CD4-positive, alpha-beta T cell (primary cell): ENCODE measurements at regions not wholly inside any gene's neighbourhood (a gene's known extent, or its start where the extent isn't known, plus 50 kb on each side); places are given as distances from the start of the nearest gene placed in this dataset.

Experiments used
- ATAC-seq: fragments of 200-7000 bp; cut with Tn5 transposase; one replicate; pipeline ENCODE4 v1.10.0; 2022; ENCODE audit warnings: mild to moderate bottlenecking; ENCODE audit not compliant: poor library complexity
- CTCF ChIA-PET: fragments of 350-600 bp; sonication (Branson Sonifier 250); formaldehyde crosslinking; loops from one replicate; lab custom pipeline; 2021; ENCODE audit warnings: antibody characterized with exemption, inconsistent platforms; lab: Charles Lee
- POLR2A ChIA-PET: fragments of 350-600 bp; sonication (Branson Sonifier 250); formaldehyde crosslinking; loops from one replicate; lab custom pipeline; 2021; ENCODE audit warnings: antibody characterized with exemption, inconsistent platforms; lab: Charles Lee
- DNase-seq, 14 experiments: peaks; one replicate each; pipeline ENCODE4 v3.0.0-alpha.2; 2013 to 2020; ENCODE audit warnings: mixed read lengths in 2 of 14
- H3K27ac ChIP-seq, 2 donors: one replicate each; pipeline versions ENCODE4 v1.5.1 to v1.7.0; 2013; ENCODE audit warnings: low read length in 2 of 2, low read depth in 1 of 2, mild to moderate bottlenecking in 1 of 2
- H3K27me3 ChIP-seq, 2 experiments: 1 replicate in 1 of 2; 2 replicates in 1 of 2; pipeline versions ENCODE4 v1.6.1 to v1.7.0; 2013; ENCODE audit warnings: low read length in 2 of 2, control low read depth in 1 of 2, mild to moderate bottlenecking in 1 of 2, moderate library complexity in 1 of 2; ENCODE audit not compliant: insufficient read depth in 2 of 2, control insufficient read depth in 1 of 2
- H3K36me3 ChIP-seq: one replicate; pipeline ENCODE4 v1.6.1; 2013; ENCODE audit warnings: low read length, control low read depth; ENCODE audit not compliant: insufficient read depth
- H3K4me1 ChIP-seq: one replicate; pipeline ENCODE4 v1.6.1; 2013; ENCODE audit warnings: low read length, control low read depth; ENCODE audit not compliant: insufficient read depth
- H3K4me3 ChIP-seq: one replicate; pipeline ENCODE4 v1.5.1; 2013; ENCODE audit warnings: mild to moderate bottlenecking, low read length, moderate library complexity
- H3K9me3 ChIP-seq, 2 experiments: 1 replicate in 1 of 2; 2 replicates in 1 of 2; pipeline versions ENCODE4 v1.6.1 to v1.7.0; 2013; ENCODE audit warnings: low read length in 2 of 2, mild to moderate bottlenecking in 2 of 2, control low read depth in 1 of 2, moderate library complexity in 1 of 2; ENCODE audit not compliant: control insufficient read depth in 1 of 2, insufficient read depth in 1 of 2
- H3K27ac Mint-ChIP-seq: one replicate; pipeline ENCODE4 v1.8.0; 2020; ENCODE audit warnings: mixed read lengths
- H3K27me3 Mint-ChIP-seq: one replicate; pipeline ENCODE4 v1.8.0; 2021; ENCODE audit warnings: mixed read lengths
- H3K36me3 Mint-ChIP-seq: one replicate; pipeline ENCODE4 v1.8.0; 2021; ENCODE audit warnings: low read depth, mixed read lengths
- H3K4me1 Mint-ChIP-seq: one replicate; pipeline ENCODE4 v1.8.0; 2021; ENCODE audit warnings: low read depth, mixed read lengths
- H3K4me3 Mint-ChIP-seq: one replicate; pipeline ENCODE4 v1.8.0; 2020; ENCODE audit warnings: mild to moderate bottlenecking, mixed read lengths
- H3K9me3 Mint-ChIP-seq: one replicate; pipeline ENCODE4 v1.8.0; 2020; ENCODE audit warnings: mixed read lengths
- CTCF ChIP-seq: fragments of 200-600 bp; IDR thresholded peaks from one replicate; pipeline ENCODE4 v1.8.0; 2022; ENCODE audit warnings: antibody characterized with exemption, mild to moderate bottlenecking
- intact Hi-C, 2 experiments: fragments of 100-400 bp; cut with DNase I in 1 of 2; cut with micrococcal nuclease in 1 of 2; formaldehyde crosslinking; loops; one replicate each; pipeline versions ENCODE4 v1.15.1 to v1.9.0; 2023 to 2025; cut with DNase I, micrococcal nuclease

- H3K4me1 ChIP-seq, result no peaks in the 10 kb centered on the region
- H3K27ac ChIP-seq, result no peak overlapping the region
- TF ChIP-seq CTCF, result no peak
- Mint-ChIP-seq H3K27ac (no peak overlapping the region), H3K4me1 (no peaks in the 10 kb centered on the region), H3K4me3 (no peak overlapping the region), H3K36me3 (no peaks in the 10 kb centered on the region), H3K27me3 (peaks cover 37% of the 10 kb centered on the region), H3K9me3 (no peaks in the 10 kb centered on the region)
- no peaks in the 10 kb centered on the region for H3K9me3 ChIP-seq
- H3K36me3 ChIP-seq, result no peaks in the 10 kb centered on the region
- CTCF ChIA-PET, result no interaction called here
- DNase-seq, result no peak
- H3K27me3 ChIP-seq, result no peaks in the 10 kb centered on the region
- no peak for ATAC-seq
- no peak overlapping the region for H3K4me3 ChIP-seq
- POLR2A ChIA-PET, result no interaction called here
- intact Hi-C loops, result no loop called here
Observed at GRCh38 chr12:13691598-13691997, 289.8 kb downstream of the GRIN2B start.

DNA sequence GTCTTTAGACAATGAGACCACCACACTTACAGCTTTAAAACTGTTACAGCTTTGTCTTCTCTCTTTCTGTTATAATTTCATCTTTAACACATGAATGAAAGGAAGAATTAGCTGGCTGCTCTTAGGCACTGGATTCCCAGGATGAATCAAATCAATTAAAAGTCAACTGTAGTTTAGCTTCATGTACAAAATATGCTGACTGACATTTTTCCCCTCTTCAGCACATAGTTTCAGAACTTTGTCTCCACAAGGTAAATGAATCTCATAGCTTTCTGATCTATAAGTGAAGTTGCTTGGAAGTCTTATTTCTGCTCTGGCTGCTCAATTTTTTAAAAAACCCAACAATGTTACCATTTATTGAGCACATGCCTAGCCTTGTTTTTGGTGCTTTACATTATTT lies 293.8 kb downstream of the GRIN2B start:
- DNase-seq (no peak), ATAC-seq (no peak)
- POLR2A ChIA-PET, result no interaction called here
- Mint-ChIP-seq H3K4me3 (no peak overlapping the region), H3K4me1 (no peaks in the 10 kb centered on the region), H3K27me3 (peaks cover 24% of the 10 kb centered on the region), H3K27ac (no peak overlapping the region), H3K9me3 (no peaks in the 10 kb centered on the region), H3K36me3 (no peaks in the 10 kb centered on the region)
- Histone ChIP-seq H3K4me1 (no peaks in the 10 kb centered on the region), H3K27ac (no peak overlapping the region), H3K4me3 (no peak overlapping the region), H3K36me3 (no peaks in the 10 kb centered on the region), H3K27me3 (no peaks in the 10 kb centered on the region), H3K9me3 (no peaks in the 10 kb centered on the region)
- CTCF ChIA-PET, result no interaction called here
- intact Hi-C loops, result no loop called here
- TF ChIP-seq CTCF, result no peak

- intact Hi-C loops, result no loop called here
- no peak for TF ChIP-seq CTCF
- POLR2A ChIA-PET, result no interaction called here
- peaks cover 18% of the 10 kb centered on the region for H3K27me3 Mint-ChIP-seq
- no peaks in the 10 kb centered on the region for H3K9me3 Mint-ChIP-seq
- Histone ChIP-seq H3K4me1 (no peaks in the 10 kb centered on the region), H3K9me3 (no peaks in the 10 kb centered on the region), H3K4me3 (no peak overlapping the region), H3K36me3 (no peaks in the 10 kb centered on the region), H3K27ac (no peak overlapping the region), H3K27me3 (no peaks in the 10 kb centered on the region)
- H3K4me1 Mint-ChIP-seq, result no peaks in the 10 kb centered on the region
- H3K27ac Mint-ChIP-seq, result no peak overlapping the region
- DNase-seq, result no peak
- CTCF ChIA-PET, result no interaction called here
- no peak for ATAC-seq
- H3K36me3 Mint-ChIP-seq, result no peaks in the 10 kb centered on the region
- H3K4me3 Mint-ChIP-seq, result no peak overlapping the region
Observed at GRCh38 chr12:13686260-13686659, 295.1 kb downstream of the GRIN2B start.
